Activated CD8-positive, alpha-beta T cell treated with anti-CD3 and anti-CD28 coated beads for 36 hours (primary cell): ENCODE measurements at regions not wholly inside any gene's neighbourhood (a gene's known extent, or its start where the extent isn't known, plus 50 kb on each side); places are given as distances from the start of the nearest gene placed in this dataset.

Source experiments
- ATAC-seq: fragments of 200-7000 bp; cut with Tn5 transposase; one replicate; pipeline ENCODE4 v1.10.0; 2021; ENCODE audit warnings: mild to moderate bottlenecking, moderate library complexity
- CTCF ChIA-PET: fragments of 350-600 bp; sonication (Branson Sonifier 250); formaldehyde crosslinking; loops from one replicate; lab custom pipeline; 2021; ENCODE audit warnings: antibody characterized with exemption; lab: Charles Lee
- POLR2A ChIA-PET: fragments of 350-600 bp; sonication (Branson Sonifier 250); formaldehyde crosslinking; loops from one replicate; lab custom pipeline; 2021; ENCODE audit warnings: antibody characterized with exemption; lab: Charles Lee
- DNase-seq: peaks from one replicate; pipeline ENCODE4 v3.0.0-alpha.2; 2020
- H3K27ac Mint-ChIP-seq: one replicate; pipeline ENCODE4 v1.8.0; 2021; ENCODE audit warnings: mild to moderate bottlenecking, mixed read lengths
- H3K27me3 Mint-ChIP-seq: one replicate; pipeline ENCODE4 v1.8.0; 2021; ENCODE audit warnings: mixed read lengths
- H3K36me3 Mint-ChIP-seq: one replicate; pipeline ENCODE4 v1.8.0; 2021; ENCODE audit warnings: low read depth, mixed read lengths
- H3K4me1 Mint-ChIP-seq: one replicate; pipeline ENCODE4 v1.8.0; 2021; ENCODE audit warnings: low read depth, mixed read lengths
- H3K4me3 Mint-ChIP-seq: one replicate; pipeline ENCODE4 v1.8.0; 2021; ENCODE audit warnings: mild to moderate bottlenecking, moderate library complexity, mixed read lengths
- H3K9me3 Mint-ChIP-seq: one replicate; pipeline ENCODE4 v1.8.0; 2021; ENCODE audit warnings: mixed read lengths
- intact Hi-C: fragments of 100-400 bp; cut with micrococcal nuclease; formaldehyde crosslinking; loops from one replicate; pipeline ENCODE4 v1.10.0; 2022
- TF ChIP-seq, protein P1 (sequence below): fragments of 200-600 bp; IDR thresholded peaks from one replicate; pipeline ENCODE4 v1.8.0; 2022; ENCODE audit warnings: antibody characterized with exemption, mild to moderate bottlenecking

DNA sequence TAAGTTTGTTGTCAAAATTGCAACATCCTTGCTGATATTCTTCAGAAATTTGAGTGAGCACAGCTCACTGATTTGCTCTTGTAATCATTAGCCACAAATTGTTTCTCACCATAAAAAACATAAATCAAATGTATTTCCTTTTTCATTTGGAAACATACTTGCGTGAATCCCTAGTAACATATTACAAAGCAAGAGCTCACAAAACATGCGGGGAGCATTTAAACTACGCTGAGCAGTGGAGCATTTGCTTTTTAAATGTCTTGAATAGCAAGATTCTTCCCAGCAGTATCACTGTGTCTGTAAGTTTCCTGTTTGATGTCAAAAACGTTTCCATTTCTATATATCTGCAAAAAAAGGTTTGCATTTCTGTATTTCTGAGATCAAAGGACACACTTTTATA is 788.3 kb upstream of the SALL3 start:
- Mint-ChIP-seq H3K36me3 (no peaks in the 10 kb centered on the region), H3K4me3 (no peak overlapping the region), H3K4me1 (no peaks in the 10 kb centered on the region), H3K27me3 (no peaks in the 10 kb centered on the region), H3K27ac (no peak overlapping the region), H3K9me3 (no peaks in the 10 kb centered on the region)
- CTCF ChIA-PET = no interaction called here
- DNase-seq (no peak), ATAC-seq (no peak)
- intact Hi-C loops = no loop called here
- POLR2A ChIA-PET = no interaction called here
- TF ChIP-seq, protein P1, sequence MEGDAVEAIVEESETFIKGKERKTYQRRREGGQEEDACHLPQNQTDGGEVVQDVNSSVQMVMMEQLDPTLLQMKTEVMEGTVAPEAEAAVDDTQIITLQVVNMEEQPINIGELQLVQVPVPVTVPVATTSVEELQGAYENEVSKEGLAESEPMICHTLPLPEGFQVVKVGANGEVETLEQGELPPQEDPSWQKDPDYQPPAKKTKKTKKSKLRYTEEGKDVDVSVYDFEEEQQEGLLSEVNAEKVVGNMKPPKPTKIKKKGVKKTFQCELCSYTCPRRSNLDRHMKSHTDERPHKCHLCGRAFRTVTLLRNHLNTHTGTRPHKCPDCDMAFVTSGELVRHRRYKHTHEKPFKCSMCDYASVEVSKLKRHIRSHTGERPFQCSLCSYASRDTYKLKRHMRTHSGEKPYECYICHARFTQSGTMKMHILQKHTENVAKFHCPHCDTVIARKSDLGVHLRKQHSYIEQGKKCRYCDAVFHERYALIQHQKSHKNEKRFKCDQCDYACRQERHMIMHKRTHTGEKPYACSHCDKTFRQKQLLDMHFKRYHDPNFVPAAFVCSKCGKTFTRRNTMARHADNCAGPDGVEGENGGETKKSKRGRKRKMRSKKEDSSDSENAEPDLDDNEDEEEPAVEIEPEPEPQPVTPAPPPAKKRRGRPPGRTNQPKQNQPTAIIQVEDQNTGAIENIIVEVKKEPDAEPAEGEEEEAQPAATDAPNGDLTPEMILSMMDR = no peak

GRCh38 chr18:78192054-78192453 is 787.6 kb upstream of the SALL3 start:
- DNase-seq (no peak), ATAC-seq (no peak)
- no peaks in the 10 kb centered on the region for H3K4me1 Mint-ChIP-seq
- TF ChIP-seq, protein P1 = no peak
- ChIA-PET CTCF (no interaction called here), POLR2A (no interaction called here)
- H3K27me3 Mint-ChIP-seq = no peaks in the 10 kb centered on the region
- no peaks in the 10 kb centered on the region for H3K9me3 Mint-ChIP-seq
- no peaks in the 10 kb centered on the region for H3K36me3 Mint-ChIP-seq
- H3K4me3 Mint-ChIP-seq = no peak overlapping the region
- H3K27ac Mint-ChIP-seq = no peak overlapping the region
- intact Hi-C loops = no loop called here

GRCh38 chr18:78196280-78196679 is 783.3 kb upstream of the SALL3 start:
- Mint-ChIP-seq H3K27me3 (no peaks in the 10 kb centered on the region), H3K36me3 (no peaks in the 10 kb centered on the region), H3K4me3 (no peak overlapping the region), H3K4me1 (no peaks in the 10 kb centered on the region), H3K27ac (no peak overlapping the region), H3K9me3 (no peaks in the 10 kb centered on the region)
- TF ChIP-seq, protein P1 = no peak
- DNase-seq = no peak
- intact Hi-C loops = no loop called here
- no peak for ATAC-seq
- ChIA-PET POLR2A (no interaction called here), CTCF (no interaction called here)

GRCh38 chr18:78199002-78199401 is 780.6 kb upstream of the SALL3 start:
- H3K4me3 Mint-ChIP-seq = no peak overlapping the region
- no peaks in the 10 kb centered on the region for H3K27me3 Mint-ChIP-seq
- intact Hi-C loops = no loop called here
- H3K4me1 Mint-ChIP-seq = no peaks in the 10 kb centered on the region
- H3K36me3 Mint-ChIP-seq = no peaks in the 10 kb centered on the region
- no peak for ATAC-seq
- POLR2A ChIA-PET = no interaction called here
- no peak for DNase-seq
- CTCF ChIA-PET = no interaction called here
- H3K27ac Mint-ChIP-seq = no peak overlapping the region
- H3K9me3 Mint-ChIP-seq = peaks cover 4% of the 10 kb centered on the region
- TF ChIP-seq, protein P1 = no peak

GRCh38 chr18:78199611-78200010 is 780.0 kb upstream of the SALL3 start:
- no peak for DNase-seq
- Mint-ChIP-seq H3K36me3 (no peaks in the 10 kb centered on the region), H3K27me3 (no peaks in the 10 kb centered on the region), H3K4me1 (no peaks in the 10 kb centered on the region), H3K27ac (no peak overlapping the region), H3K9me3 (peaks cover 4% of the 10 kb centered on the region), H3K4me3 (no peak overlapping the region)
- ChIA-PET POLR2A (no interaction called here), CTCF (no interaction called here)
- no peak for ATAC-seq
- intact Hi-C loops = no loop called here
- TF ChIP-seq, protein P1 = no peak
